Activated CD8-positive, alpha-beta memory T cell treated with anti-CD3 and anti-CD28 coated beads for 4 hours (primary cell): ENCODE measurements at regions not wholly inside any gene's neighbourhood (a gene's known extent, or its start where the extent isn't known, plus 50 kb on each side); places are given as distances from the start of the nearest gene placed in this dataset.
"Not testable (repeated sequence)": the region's sequence is repeated elsewhere in the genome, so short reads cannot be mapped to it uniquely, and the experiment has no call there.

Experiments
- DNase-seq, 2 donors: peaks; one replicate each; pipeline ENCODE4 v3.0.0-alpha.2; 2020; ENCODE audit warnings: low read depth in 2 of 2

- DNase-seq = not testable (repeated sequence)
Observed at GRCh38 chr18:8913606-8914403, 188.7 kb upstream of the NDUFV2 start.

GRCh38 chr18:8914404-8915264 lies 187.9 kb upstream of the NDUFV2 start:
- not testable (repeated sequence) for DNase-seq

- DNase-seq = not testable (repeated sequence)
Observed at GRCh38 chr18:8920856-8921787, 181.4 kb upstream of the NDUFV2 start.

GRCh38 chr18:8926464-8926863 lies 176.0 kb upstream of the NDUFV2 start:
- no peak for DNase-seq

GRCh38 chr18:8928044-8928443 lies 174.5 kb upstream of the NDUFV2 start:
- no peak for DNase-seq

- DNase-seq = no peak
Observed at GRCh38 chr18:8928847-8929780, 173.4 kb upstream of the NDUFV2 start.

GRCh38 chr18:8930990-8931616 lies 171.4 kb upstream of the NDUFV2 start:
- no peak for DNase-seq

- DNase-seq = no peak
Observed at GRCh38 chr18:8932866-8933265, 169.6 kb upstream of the NDUFV2 start.

- no peak for DNase-seq
Observed at GRCh38 chr18:8933714-8934284, 168.7 kb upstream of the NDUFV2 start.

- DNase-seq = not testable (repeated sequence)
Observed at GRCh38 chr18:8935346-8935745, 167.2 kb upstream of the NDUFV2 start.

- DNase-seq = no peak
Observed at GRCh38 chr18:8936619-8937018, 165.9 kb upstream of the NDUFV2 start.

- DNase-seq = no peak
Observed at GRCh38 chr18:8937160-8938094, 165.1 kb upstream of the NDUFV2 start.

- DNase-seq = no peak
Observed at GRCh38 chr18:8938817-8939216, 163.7 kb upstream of the NDUFV2 start.

- no peak for DNase-seq
Observed at GRCh38 chr18:8942021-8942908, 160.2 kb upstream of the NDUFV2 start.

GRCh38 chr18:8942909-8943545 lies 159.5 kb upstream of the NDUFV2 start:
- DNase-seq = no peak

GRCh38 chr18:8943900-8944870 lies 158.3 kb upstream of the NDUFV2 start:
- no peak for DNase-seq
